SK-N-SH (cell line): ENCODE measurements at regions not wholly inside any gene's neighbourhood (a gene's known extent, or its start where the extent isn't known, plus 50 kb on each side); places are given as distances from the start of the nearest gene placed in this dataset.

Experiments used
- CTCF ChIA-PET: fragments of 300-600, 350-600 bp; formaldehyde crosslinking; extraction: SDS; loops from one replicate; lab custom pipeline; 2021; lab: Yijun Ruan, JAX
- POLR2A ChIA-PET: fragments of 350-600 bp; sonication (Branson Sonifier 250); formaldehyde crosslinking; extraction: SDS; loops from one replicate; lab custom pipeline; 2020; ENCODE audit warnings: antibody characterized with exemption, inconsistent platforms; lab: Yijun Ruan, JAX
- DNase-seq: peaks from one replicate; pipeline ENCODE4 v3.0.0; 2012
- H2AFZ ChIP-seq: fragments of 200-600 bp; sonication (generic); 2 replicates; pipeline ENCODE4 v1.8.1; 2016; ENCODE audit warnings: antibody characterized with exemption, mild to moderate bottlenecking, low read depth
- H3F3A ChIP-seq: fragments of 200-600 bp; sonication (generic); replicated peaks from 2 replicates; pipeline ENCODE3; 2016; ENCODE audit warnings: antibody characterized with exemption, mild to moderate bottlenecking; ENCODE audit not compliant: insufficient read depth
- H3K27ac ChIP-seq, 2 experiments: fragments of 200-500 bp in 1 of 2; fragments of 200-600 bp in 1 of 2; sonication (Bioruptor generic) in 1 of 2; sonication (generic), shearing (Covaris generic) in 1 of 2; 2 replicates each; pipeline versions ENCODE4 v1.5.1 to v1.6.1; 2014 to 2016; ENCODE audit warnings: low read depth in 2 of 2, inconsistent platforms in 1 of 2, low read length in 1 of 2, mild to moderate bottlenecking in 1 of 2, mixed read lengths in 1 of 2
- H3K27me3 ChIP-seq: fragments of 200-600 bp; sonication (generic), shearing (Covaris generic); 2 replicates; pipeline ENCODE4 v1.6.1; 2016; ENCODE audit warnings: mixed run types; ENCODE audit not compliant: insufficient read depth
- H3K36me3 ChIP-seq, 2 experiments: fragments of 200-500 bp in 1 of 2; fragments of 200-600 bp in 1 of 2; sonication (Bioruptor generic) in 1 of 2; sonication (generic) in 1 of 2; replicated peaks in 1 of 2; 2 replicates each; pipeline versions ENCODE3 to v1.5.1; 2014 to 2016; ENCODE audit warnings: low read length in 1 of 2, mild to moderate bottlenecking in 1 of 2; ENCODE audit not compliant: insufficient read depth in 2 of 2, control insufficient read depth in 1 of 2
- H3K4me1 ChIP-seq, 2 experiments: fragments of 200-500 bp in 1 of 2; fragments of 200-600 bp in 1 of 2; sonication (Bioruptor generic) in 1 of 2; sonication (generic), shearing (Covaris generic) in 1 of 2; 2 replicates each; pipeline versions ENCODE4 v1.5.1 to v1.6.1; 2014 to 2016; ENCODE audit warnings: low read depth in 1 of 2, low read length in 1 of 2, mixed run types in 1 of 2; ENCODE audit not compliant: insufficient read depth in 2 of 2, control insufficient read depth in 1 of 2
- H3K4me2 ChIP-seq: fragments of 200-600 bp; sonication (generic), shearing (Covaris generic); 2 replicates; pipeline ENCODE4 v1.6.1; 2017; ENCODE audit warnings: mixed run types
- H3K4me3 ChIP-seq, 2 experiments: fragments of 200-500 bp in 1 of 2; fragments of 200-600 bp in 1 of 2; sonication (Bioruptor generic) in 1 of 2; sonication (generic), shearing (Covaris generic) in 1 of 2; 2 replicates each; pipeline versions ENCODE4 v1.5.1 to v1.8.1; 2014 to 2016; ENCODE audit warnings: low read depth in 2 of 2, inconsistent platforms in 1 of 2, low read length in 1 of 2, mild to moderate bottlenecking in 1 of 2, mixed read lengths in 1 of 2, moderate library complexity in 1 of 2
- H3K79me2 ChIP-seq: fragments of 200-600 bp; sonication (generic); 2 replicates; pipeline ENCODE4 v1.8.1; 2017; ENCODE audit warnings: mild to moderate bottlenecking; ENCODE audit not compliant: insufficient read depth
- H3K9ac ChIP-seq: fragments of 200-600 bp; sonication (generic); 2 replicates; pipeline ENCODE4 v1.6.1; 2017; ENCODE audit warnings: mixed run types
- H3K9me2 ChIP-seq: fragments of 200-600 bp; sonication (generic); 2 replicates; pipeline ENCODE4 v1.6.1; 2017; ENCODE audit warnings: mixed run types
- H3K9me3 ChIP-seq: fragments of 200-600 bp; sonication (generic); 2 replicates; pipeline ENCODE4 v1.6.1; 2017; ENCODE audit warnings: mixed run types, mild to moderate bottlenecking, moderate library complexity
- H4K20me1 ChIP-seq: fragments of 200-600 bp; sonication (generic); 2 replicates; pipeline ENCODE4 v1.6.1; 2017; ENCODE audit warnings: mild to moderate bottlenecking, mixed run types; ENCODE audit not compliant: insufficient read depth
- CHD2 ChIP-seq: fragments of 150-350 bp; IDR thresholded peaks from 2 replicates; pipeline ENCODE4 v1.6.1; 2018; ENCODE audit warnings: low read length; ENCODE audit not compliant: partially characterized antibody
- ELF1 ChIP-seq: IDR thresholded peaks from 2 replicates; pipeline ENCODE4 v1.4.0; 2012
- EP300 ChIP-seq, 2 experiments: IDR thresholded peaks; 2 replicates each; pipeline versions ENCODE4 v1.4.0 to v1.6.1; 2012; ENCODE audit warnings: borderline replicate concordance in 1 of 2, low read depth in 1 of 2, low read length in 1 of 2
- EZH2phosphoT487 ChIP-seq: fragments of 200-600 bp; sonication (generic); IDR thresholded peaks from 2 replicates; pipeline ENCODE4 v1.6.1; 2017; ENCODE audit warnings: low read depth, mixed run types, mild to moderate bottlenecking, antibody characterized with exemption, moderate library complexity, borderline replicate concordance
- FOSL2 ChIP-seq: IDR thresholded peaks from 2 replicates; pipeline ENCODE4 v1.4.0; 2012; ENCODE audit warnings: low read depth, mild to moderate bottlenecking, moderate library complexity, borderline replicate concordance
- FOXJ3 ChIP-seq: sonication (generic); formaldehyde crosslinking; IDR thresholded peaks from 2 replicates; pipeline ENCODE4 v1.5.1; 2020; ENCODE audit warnings: mild to moderate bottlenecking, missing genetic modification reagents
- GABPA ChIP-seq: IDR thresholded peaks from 2 replicates; pipeline ENCODE4 v1.4.0; 2012; ENCODE audit warnings: low read depth, mild to moderate bottlenecking
- GATA2 ChIP-seq: sonication (generic); formaldehyde crosslinking; IDR thresholded peaks from 2 replicates; pipeline ENCODE4 v1.5.0; 2020; ENCODE audit warnings: mild to moderate bottlenecking, missing genetic modification reagents
- IRF3 ChIP-seq: fragments of 150-350 bp; IDR thresholded peaks from 2 replicates; pipeline ENCODE4 v1.6.1; 2016; ENCODE audit warnings: mild to moderate bottlenecking, low read depth, low read length
- JUND ChIP-seq: IDR thresholded peaks from 2 replicates; pipeline ENCODE4 v1.4.0; 2012
- MEF2A ChIP-seq: IDR thresholded peaks from 2 replicates; pipeline ENCODE4 v1.4.0; 2012; ENCODE audit warnings: low read depth, borderline replicate concordance
- NFIC ChIP-seq: IDR thresholded peaks from 2 replicates; pipeline ENCODE4 v1.4.0; 2012; ENCODE audit warnings: borderline replicate concordance
- PBX3 ChIP-seq: IDR thresholded peaks from 2 replicates; pipeline ENCODE4; 2012
- REST ChIP-seq: IDR thresholded peaks from 2 replicates; pipeline ENCODE4 v1.6.1; 2012; ENCODE audit warnings: mild to moderate bottlenecking, low read depth, low read length, moderate library complexity
- RFX5 ChIP-seq: IDR thresholded peaks from 2 replicates; pipeline ENCODE4 v1.6.1; 2012; ENCODE audit warnings: mild to moderate bottlenecking, improper control_type of control experiment, low read length
- SIN3A ChIP-seq: IDR thresholded peaks from 2 replicates; pipeline ENCODE4 v1.6.1; 2012; ENCODE audit warnings: low read depth, mild to moderate bottlenecking, low read length, moderate library complexity, borderline replicate concordance
- SMC3 ChIP-seq: IDR thresholded peaks from 2 replicates; pipeline ENCODE4 v1.6.1; 2012; ENCODE audit warnings: low read depth, low read length, improper control_type of control experiment
- TAF1 ChIP-seq: IDR thresholded peaks from 2 replicates; pipeline ENCODE4 v1.6.1; 2012; ENCODE audit warnings: low read depth, mild to moderate bottlenecking, low read length, moderate library complexity, borderline replicate concordance
- TCF12 ChIP-seq: IDR thresholded peaks from 2 replicates; pipeline ENCODE4 v1.4.0; 2012
- TEAD4 ChIP-seq: IDR thresholded peaks from 2 replicates; pipeline ENCODE4 v1.4.0; 2012; ENCODE audit warnings: mild to moderate bottlenecking, borderline replicate concordance; ENCODE audit not compliant: insufficient read depth
- USF1 ChIP-seq: IDR thresholded peaks from 2 replicates; pipeline ENCODE4 v1.4.0; 2012; ENCODE audit warnings: low read depth, borderline replicate concordance
- YY1 ChIP-seq: IDR thresholded peaks from 2 replicates; pipeline ENCODE4 v1.4.0; 2012; ENCODE audit warnings: low read depth, mild to moderate bottlenecking
- WGBS: methylation state at CpG from one replicate; pipeline ENCODE4 v1.1.6; 2017; ENCODE audit warnings: low lambda C conversion rate; 5-methylcytosine and 5-hydroxymethylcytosine counted together

DNA sequence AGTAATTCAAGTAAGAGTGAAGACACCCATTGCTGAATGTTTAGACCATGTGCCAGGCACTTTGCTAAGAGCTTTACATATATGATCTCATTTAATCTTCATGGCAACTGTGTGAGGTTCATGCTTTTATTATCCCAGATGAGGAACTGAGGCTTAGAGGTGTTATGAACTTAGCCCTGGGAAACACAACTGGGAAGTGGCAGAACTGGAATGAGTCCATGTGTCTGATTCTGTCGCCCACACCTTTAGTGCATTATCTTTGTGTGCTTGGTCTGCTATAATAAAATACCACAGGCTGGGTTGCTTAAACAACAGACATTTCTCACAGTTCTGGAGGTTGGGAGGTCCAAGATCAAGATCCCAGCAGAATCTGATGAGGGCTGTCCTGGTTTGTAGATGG is 108.7 kb upstream of the PLET1 start:
- CTCF ChIA-PET, result no interaction called here
- Histone ChIP-seq H3K9ac (no peak overlapping the region), H4K20me1 (no peaks in the 10 kb centered on the region), H3K9me2 (no peaks in the 10 kb centered on the region), H3K4me3 (no peak overlapping the region), H3F3A (no peaks in the 10 kb centered on the region), H3K36me3 (no peaks in the 10 kb centered on the region), H3K4me1 (peaks cover 0 to 15% of the 10 kb centered on the region in 2 experiments; a peak in 1 of 4 replicates), H3K27ac (no peak overlapping the region), H3K4me2 (no peak overlapping the region), H3K79me2 (no peaks in the 10 kb centered on the region), H2AFZ (no peak overlapping the region), H3K27me3 (no peaks in the 10 kb centered on the region), H3K9me3 (no peaks in the 10 kb centered on the region)
- WGBS, result 100% methylated on average over 1 of the region's 1 CpG
- TF ChIP-seq PBX3 (no peak), YY1 (no peak), JUND (no peak), TAF1 (no peak), USF1 (no peak), MEF2A (no peak), TCF12 (no peak), CHD2 (no peak), ELF1 (no peak), EZH2phosphoT487 (no peak), FOXJ3 (no peak)
- POLR2A ChIA-PET, result no interaction called here
- DNase-seq, result no peak

- no peak overlapping the region for H3K4me2 ChIP-seq
- no peak overlapping the region for H3K4me3 ChIP-seq
- peaks cover 0 to 10% of the 10 kb centered on the region in 2 experiments; a peak in 1 of 4 replicates for H3K4me1 ChIP-seq
- H3K36me3 ChIP-seq, result no peaks in the 10 kb centered on the region
- ChIA-PET POLR2A (no interaction called here), CTCF (no interaction called here)
- H3K27me3 ChIP-seq, result no peaks in the 10 kb centered on the region
- DNase-seq, result no peak
- H3K9me2 ChIP-seq, result no peaks in the 10 kb centered on the region
- no peak overlapping the region for H2AFZ ChIP-seq
- H3K9me3 ChIP-seq, result no peaks in the 10 kb centered on the region
- H3F3A ChIP-seq, result no peaks in the 10 kb centered on the region
- H4K20me1 ChIP-seq, result no peaks in the 10 kb centered on the region
- H3K79me2 ChIP-seq, result no peaks in the 10 kb centered on the region
- no peak overlapping the region for H3K27ac ChIP-seq
- 35% methylated on average over 5 of the region's 5 CpGs for WGBS
- H3K9ac ChIP-seq, result no peak overlapping the region
- TF ChIP-seq FOXJ3 (no peak), TCF12 (no peak), ELF1 (no peak), SIN3A (no peak), IRF3 (no peak), GATA2 (CRISPR knock-in tag) (no peak), GABPA (no peak), RFX5 (no peak), SMC3 (no peak), FOSL2 (no peak), CHD2 (no peak), NFIC (no peak), REST (no peak), EP300 (IDR thresholded peaks at IDR 0.05; ENCODE audit: borderline replicate concordance in 1 of 2, low read depth in 1 of 2, low read length in 1 of 2) (no peak), TEAD4 (no peak), YY1 (no peak)
Measured at GRCh38 chr11:112369916-112370315, 109.3 kb upstream of the PLET1 start.
